ENCODE measurements at regions not wholly inside any gene's neighbourhood (a gene's known extent, or its start where the extent isn't known, plus 50 kb on each side); places are given as distances from the start of the nearest gene placed in this dataset.
"Not testable (repeated sequence)": the region's sequence is repeated elsewhere in the genome, so short reads cannot be mapped to it uniquely, and the experiment has no call there.

DNA sequence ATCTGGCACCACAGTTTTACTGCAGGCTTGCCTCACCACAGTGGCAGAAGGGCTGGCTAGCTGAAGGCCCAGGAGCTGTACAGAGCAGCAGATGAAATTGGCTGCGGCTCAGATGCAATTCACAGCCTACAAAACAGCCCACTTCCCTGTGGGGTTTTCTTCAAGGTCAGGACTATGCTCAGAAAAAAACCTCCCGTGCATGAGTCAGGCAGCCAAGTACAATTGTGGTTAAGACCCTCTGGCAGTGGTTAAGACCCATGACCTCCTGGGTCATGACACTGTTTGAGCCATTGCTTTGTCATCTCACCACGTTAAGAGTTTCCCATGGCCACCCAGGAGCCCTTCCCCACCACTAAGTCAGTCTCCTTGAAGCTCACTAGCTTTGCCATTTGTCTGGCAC is 276.3 kb downstream of the HNRNPD start:
- DNase-seq (ENCODE audit: low spot score) = no peak

DNA sequence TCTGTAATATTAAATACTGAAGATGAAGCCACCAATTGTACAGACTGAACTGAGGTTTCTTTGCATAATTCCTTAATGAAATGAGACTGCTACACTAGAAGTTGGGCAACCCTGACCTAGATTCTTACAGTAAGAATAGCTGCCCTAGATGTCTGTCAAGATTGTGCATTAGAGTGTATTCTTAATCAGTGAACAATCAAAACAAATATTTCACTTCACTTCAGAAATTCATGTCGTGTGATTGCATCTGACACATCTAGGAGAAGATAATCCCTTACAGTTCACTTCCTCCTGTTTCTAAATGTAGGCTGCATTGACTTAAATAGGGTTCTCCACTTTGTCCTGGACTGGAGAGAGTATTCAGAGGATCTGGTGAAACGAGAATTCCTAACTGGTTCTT is 283.1 kb downstream of the HNRNPD start:
- DNase-seq (ENCODE audit: low spot score) = no peak

DNA sequence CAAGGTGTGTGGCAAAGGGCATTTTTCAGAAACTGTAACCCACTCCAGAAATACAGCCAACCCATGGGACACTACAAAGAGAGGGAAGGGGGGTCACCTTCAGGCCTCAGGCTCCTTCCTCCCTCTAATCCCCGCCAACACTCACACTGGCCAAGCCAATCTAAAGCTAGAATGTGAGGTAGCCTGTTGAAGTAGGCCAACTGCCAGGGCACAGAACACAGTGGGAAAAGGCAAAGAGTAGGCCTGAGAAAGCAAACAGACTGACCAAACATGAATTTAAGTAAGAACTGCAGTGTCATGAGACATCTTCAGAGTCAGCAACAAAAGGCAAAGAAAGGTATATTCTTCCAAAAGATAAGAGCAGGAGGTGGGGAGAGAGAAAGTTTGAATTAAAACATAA is 289.0 kb downstream of the HNRNPD start:
- DNase-seq (ENCODE audit: low spot score) = no peak

DNA sequence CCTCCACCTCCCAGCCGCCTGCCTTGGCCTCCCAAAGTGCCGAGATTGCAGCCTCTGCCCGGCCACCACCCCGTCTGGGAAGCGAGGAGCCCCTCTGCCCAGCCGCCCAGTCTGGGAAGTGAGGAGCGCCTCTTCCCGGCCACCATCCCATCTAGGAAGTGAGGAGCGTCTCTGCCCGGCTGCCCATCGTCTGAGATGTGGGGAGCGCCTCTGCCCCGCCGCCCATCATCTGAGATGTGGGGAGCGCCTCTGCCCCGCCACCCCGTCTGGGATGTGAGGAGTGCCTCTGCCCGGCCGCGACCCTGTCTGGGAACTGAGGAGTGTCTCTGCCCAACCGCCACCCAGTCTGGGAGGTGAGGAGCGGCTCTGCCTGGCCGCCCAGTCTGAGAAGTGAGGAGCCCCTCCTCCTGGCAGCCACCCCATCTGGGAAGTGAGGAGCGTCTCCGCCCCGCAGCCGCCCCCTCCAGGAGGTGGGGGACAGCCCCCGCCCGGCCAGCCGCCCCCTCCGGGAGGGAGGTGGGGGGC is 296.3 kb downstream of the HNRNPD start:
- DNase-seq (ENCODE audit: low spot score) = not testable (repeated sequence)

DNA sequence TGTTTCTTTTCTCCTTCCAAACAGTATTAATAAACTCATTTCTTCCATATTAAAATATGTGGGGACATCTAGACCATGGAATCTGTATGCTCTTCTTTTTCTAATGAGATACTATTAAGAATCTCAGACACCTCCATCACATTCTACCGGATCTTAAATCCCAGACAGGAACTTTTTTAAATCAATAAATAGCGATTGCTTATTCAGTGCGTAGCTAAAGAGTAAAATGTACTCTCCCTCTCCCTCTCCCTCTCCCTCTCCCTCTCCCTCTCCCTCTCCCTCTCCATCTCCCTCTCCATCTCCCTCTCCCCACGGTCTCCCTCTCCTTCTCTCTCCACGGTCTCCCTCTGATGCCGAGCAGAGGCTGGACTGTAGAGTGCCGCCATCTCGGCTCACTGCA is 297.0 kb downstream of the HNRNPD start:
- no peak for DNase-seq (ENCODE audit: low spot score)

DNA sequence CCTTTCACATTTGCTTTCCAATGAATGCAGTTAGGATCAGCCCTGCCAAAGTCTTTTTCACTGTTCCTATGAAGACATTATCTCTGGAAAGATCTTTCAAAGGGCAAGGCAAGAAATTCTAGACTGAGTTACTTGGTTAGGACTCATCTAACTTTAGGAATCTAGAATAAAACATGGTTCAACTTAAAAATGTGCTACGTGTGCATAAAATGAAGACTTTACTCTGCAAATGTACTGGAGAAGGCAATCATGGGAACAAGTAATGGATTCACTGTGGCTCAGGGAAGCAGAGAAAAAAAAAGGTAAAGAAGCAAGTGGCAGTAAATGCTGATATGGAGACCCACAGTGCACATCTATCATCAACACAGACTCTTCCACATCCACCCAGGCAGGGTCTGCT is 297.4 kb downstream of the HNRNPD start:
- DNase-seq (ENCODE audit: low spot score) = no peak

DNA sequence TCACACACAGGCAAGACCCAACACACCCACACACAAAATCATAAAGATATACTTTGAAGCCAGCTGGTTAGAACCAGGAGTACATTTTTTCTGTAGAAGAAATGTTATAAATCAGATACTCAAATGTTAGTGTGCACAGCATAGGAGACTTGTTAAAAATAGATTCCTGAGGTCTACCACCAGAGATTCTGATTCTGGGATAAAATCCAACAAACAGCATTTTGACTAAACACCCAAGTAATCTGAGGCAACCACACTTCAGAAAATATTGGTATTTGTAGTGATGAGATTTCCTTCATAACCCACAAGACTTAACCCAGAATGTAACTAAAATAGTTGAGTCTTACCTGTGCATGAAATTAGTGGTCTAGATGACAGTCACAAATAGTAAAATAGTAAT is 301.8 kb downstream of the HNRNPD start:
- DNase-seq (ENCODE audit: low spot score) = no peak

DNA sequence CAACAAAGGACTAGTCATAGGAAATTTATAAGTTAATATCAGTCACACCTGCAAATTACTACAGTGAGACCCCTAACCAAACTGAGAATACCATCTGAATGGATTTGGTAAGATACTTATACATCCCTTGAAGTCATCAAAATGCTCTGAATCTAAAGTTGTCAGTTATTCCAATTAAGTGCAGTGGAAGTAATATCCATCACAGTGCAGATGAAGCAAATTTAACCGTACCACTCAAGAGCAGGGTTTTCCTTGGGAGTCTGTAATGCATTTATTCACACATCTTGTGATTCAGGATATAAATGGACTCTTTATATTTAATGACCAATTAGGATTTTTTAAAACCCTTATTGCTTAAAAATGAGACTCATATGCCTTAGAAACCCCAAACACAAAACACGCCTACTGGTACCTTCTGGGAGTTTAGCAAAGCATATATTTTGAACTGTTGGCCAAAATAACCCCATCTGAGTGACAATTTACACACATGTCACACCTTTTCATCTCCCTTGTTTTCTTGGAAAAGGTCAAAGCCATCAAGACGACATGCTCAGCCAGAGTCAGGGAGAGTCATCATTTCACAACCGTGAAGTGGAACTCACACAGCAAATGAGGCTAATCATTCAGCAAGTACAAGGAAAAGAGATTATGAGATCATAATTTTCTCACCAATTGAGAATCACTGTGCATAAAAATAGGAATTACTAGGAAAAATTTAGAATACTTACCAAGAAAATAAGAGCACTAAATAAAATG is 303.7 kb downstream of the HNRNPD start:
- no peak for DNase-seq (ENCODE audit: low spot score)

DNA sequence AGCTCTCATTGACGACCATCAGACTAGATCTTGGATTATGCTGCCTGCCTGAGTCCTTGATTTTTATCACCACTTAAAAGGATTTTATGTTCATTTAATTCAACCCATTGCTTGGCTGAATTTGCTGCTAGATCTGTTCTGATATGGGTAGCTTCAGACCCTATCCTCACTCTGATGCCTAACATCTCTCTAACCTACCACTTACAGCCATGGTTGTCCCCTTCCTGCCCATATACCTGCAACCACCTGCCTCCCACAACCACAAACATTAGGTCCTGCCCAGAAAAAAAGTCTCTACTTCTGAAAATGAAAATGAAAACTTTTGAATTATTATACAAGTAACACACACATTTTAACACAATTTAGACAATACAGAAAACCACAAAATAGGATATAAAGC is 310.8 kb downstream of the HNRNPD start:
- DNase-seq (ENCODE audit: low spot score) = no peak

DNA sequence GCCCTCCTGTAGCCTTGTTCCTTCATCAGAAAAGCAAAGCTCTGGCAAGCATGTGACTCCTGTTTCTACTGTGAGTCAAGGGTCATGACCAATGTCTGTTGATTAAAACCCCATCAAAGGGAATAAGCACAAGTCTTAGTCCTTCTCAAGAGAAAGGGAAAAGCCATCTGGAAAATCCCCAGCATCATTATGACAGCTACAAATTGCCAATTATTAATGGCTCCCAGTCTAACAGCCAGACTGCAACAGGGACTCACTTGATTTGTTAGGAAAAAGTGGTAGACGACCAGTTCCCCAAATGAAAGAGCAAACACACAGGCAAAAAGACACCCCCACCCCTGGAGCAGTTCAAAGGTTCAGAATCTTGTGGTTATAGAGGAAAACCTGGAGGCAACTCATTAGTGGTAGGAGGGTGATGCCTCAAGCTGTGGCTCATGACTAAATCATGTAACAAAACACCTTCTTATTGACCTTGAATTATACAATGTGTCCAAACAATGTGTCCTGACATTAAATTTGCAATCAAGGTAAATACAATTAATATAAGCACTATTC is 315.7 kb downstream of the HNRNPD start:
- no peak for DNase-seq (ENCODE audit: low spot score)

DNA sequence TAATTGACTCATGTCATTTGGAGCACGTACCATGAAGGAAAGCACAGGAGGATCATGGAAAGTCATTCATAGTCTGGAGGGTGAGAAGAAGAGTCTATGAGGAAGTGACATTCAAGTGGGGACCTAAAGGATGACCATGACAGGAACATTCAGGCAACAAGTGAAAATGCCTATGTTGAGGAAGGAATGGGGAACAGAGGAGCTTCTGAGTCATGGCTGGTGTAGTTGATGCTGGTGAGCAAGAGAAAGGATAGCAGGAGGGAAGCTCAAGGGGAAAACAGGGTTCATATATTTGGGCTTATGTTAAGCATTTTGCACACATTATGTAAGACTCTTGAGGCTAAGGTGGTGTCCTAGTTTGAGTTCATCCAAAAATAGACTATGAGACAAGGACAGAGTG is 318.6 kb downstream of the HNRNPD start:
- DNase-seq (ENCODE audit: low spot score) = no peak

DNA sequence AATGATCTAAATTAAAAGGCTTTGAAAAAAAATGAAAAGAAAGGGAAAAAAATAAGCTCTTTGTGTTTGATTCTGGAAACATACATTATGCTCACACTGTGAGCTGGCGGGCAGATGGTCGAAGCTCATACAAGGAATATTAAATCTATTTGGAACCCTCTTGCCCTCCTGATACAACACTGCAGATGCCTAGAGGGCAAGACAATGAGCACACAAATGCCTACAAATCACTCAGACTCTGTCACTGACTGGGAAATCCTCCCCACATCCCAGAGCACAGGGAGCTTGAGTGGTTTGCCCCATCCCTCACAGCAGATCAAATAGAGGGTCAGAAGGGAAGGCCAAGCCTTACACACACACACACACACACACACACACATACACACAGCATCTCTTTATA is 320.4 kb downstream of the HNRNPD start:
- DNase-seq (ENCODE audit: low spot score) = no peak

DNA sequence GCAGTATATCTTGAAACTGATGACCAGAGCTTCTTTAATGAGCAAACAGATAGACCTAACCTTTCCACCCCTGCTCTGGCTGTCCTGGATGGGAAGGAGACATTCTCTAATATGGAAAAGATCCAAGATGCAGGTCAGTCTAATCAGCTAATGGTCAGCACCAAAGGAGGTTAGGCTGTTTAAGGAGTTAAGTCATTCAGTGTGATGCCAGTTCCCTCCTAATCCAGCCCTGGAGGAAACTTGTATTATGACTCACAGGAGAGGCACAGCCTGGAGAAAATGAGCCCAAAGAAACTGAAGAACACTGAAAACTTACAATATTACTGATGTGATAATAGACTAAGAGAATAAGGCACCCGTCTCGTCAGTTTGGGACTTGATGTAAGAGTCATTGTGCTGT is 323.0 kb downstream of the HNRNPD start:
- no peak for DNase-seq (ENCODE audit: low spot score)

DNA sequence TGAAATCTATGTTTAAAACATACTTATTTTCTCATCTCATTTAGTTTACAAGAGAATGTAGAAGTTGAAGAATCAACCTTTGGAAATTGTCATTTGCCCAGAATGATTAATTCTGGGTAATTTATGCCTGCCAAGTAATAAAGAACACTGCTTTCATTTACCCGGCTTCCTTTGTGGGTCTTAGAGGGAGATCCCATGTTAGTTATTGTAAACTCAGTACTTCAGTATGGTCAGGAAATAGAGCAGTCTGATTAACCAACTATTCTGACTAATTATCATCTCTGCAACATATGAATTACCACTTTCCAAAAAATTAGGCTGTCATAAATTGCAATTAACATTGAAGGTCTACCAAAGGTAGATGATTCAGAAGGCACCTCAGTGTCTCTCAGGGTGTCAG is 324.5 kb downstream of the HNRNPD start:
- DNase-seq (ENCODE audit: low spot score) = no peak

DNA sequence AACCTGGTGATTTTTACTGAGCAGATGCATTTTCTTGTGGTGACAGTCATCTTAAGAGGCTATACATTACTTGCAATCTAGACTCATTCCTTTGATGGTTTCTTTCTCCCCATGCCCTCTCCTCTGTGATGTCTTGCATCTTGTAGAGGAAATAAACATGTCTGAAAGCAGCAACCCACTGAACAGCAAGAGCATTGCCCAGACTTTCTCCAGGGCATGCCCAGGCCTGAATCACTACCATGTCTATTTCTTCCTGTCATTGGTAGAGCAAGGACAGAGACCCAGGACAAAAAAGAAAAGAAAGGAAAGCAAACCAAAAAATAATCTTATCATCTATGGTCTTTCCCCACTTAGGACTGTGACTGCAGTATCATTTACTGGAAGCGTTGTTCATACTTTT is 326.1 kb downstream of the HNRNPD start:
- DNase-seq (ENCODE audit: low spot score) = no peak

DNA sequence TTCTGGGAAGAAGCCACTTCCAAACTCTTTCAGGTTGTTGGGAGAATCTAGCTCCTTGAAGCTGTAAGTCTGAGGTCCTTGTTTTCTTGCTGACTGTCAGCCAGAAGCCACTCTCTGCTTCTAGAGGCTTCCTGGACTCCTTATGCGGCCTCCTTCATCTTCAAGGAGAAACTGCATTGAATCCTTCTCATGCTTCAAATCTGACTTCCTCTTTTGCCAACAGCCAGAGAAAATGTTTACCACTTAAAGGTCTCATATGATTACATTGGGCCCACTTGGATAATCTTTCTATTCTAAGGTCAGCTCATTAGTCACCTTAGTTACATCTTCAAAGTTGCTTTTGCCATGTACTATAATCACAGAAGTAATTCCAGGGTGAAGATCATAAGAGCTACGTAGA is 327.0 kb downstream of the HNRNPD start:
- DNase-seq (ENCODE audit: low spot score) = no peak

DNA sequence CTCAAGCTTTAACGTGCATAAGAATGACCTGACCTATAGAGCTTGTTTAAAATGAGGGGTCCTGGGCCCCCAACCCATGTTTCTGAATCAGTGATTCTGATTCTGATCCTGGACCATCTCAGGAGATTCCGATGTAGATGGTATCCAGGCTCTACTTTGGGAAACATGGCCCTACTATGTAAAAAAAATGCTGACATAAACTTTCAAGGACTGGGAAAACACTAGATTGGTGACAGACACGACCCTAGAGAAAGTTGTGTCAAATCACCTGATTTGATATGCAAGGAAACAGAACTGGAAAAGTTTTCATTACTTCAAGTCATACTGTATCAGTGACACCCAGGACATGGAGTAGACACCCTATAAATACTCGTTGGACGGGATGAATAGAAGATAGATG is 328.5 kb downstream of the HNRNPD start:
- DNase-seq (ENCODE audit: low spot score) = no peak

DNA sequence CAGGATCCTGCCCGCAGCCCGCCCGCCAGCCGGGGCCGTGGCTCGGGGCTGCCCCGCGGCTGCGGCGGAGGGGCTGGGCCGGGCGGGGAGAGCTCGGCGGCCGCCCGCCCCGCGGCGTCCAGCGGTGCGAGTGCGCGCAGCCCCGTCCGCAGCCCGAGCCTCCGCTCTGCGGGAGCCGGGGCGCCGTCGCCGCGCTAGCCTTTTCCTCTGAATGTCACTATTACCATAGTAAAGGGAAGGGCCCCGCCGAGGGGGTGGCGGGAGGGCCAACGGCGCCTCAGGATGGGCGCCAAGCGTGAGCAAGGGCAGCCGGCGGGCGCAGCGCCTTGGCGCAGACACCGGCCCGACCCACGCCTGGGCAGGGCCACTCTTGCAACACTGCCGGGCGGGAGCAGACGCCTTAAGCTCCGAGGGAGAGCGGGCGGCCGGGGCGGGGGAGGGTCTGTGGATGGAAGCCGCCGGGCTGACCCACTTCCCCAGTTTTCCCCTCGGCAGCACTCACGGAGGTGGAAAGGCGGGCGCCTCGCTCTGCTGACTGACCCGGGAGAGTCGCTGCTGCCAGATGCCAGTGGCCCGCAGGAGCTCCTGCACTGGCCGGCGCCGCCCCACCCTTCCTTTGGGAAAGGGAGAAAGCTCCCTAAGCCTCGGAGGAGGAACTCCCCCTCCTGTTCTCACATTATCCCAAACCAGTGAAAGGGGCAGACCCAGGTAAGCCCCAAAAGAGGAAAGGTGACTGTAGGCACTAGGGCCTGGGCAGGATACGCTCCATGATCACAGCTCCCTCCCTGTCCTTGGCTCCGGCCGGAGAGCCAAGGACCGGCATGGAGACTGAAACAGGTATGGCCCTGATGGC is 329.4 kb downstream of the HNRNPD start:
- DNase-seq (ENCODE audit: low spot score) = peak; percentile 91

DNA sequence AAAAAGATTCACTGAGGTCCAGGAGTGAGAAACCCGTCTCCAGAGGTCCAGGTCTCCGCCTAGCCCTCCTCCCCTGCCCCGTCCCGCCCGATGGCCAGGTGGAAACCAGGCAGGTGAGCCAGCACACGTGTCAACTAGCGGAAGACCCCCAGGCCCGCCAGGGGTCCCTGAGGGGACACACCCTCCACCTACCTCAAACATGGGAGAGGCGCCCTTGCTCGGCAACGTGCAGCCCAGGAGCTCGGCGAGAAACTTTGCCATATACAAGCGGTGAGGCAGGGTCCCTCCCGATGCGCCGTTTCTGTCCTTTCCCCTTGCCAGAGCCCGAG is 330.0 kb downstream of the HNRNPD start:
- DNase-seq (ENCODE audit: low spot score) = no peak

DNA sequence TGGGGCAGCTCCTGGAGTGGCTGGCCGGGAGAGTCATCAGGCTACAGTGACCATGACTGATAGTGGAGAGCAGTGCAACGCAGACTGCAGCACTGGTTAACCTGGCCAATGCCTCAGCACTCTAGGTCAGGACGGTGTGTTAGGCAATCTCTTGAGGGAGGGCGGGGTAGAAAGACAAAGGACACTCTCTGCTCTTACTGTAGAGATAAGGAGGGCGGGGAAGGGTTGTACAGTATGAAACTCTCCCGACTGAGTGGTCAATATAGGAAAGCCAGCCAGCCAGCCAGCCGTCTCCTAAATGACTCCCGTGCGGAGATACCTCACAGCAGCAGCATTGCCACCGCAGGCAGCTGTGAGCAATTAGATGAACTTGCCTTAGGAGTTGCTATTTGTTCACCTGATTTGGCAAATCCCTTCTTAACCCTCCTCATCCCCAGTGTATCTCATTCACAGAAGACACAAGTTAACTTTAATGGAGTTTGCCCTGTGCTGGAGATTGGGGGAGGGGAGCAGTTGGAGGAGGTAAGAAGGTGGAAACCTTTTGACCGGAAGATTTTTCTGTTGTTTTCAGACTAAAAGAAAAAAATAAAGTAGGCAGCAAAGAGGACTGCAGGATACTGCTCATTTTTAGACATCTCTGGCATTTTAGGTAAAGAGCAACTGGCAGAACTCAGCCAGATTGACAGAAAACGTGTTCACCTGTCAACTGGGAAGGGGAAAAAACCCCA is 330.5 kb downstream of the HNRNPD start:
- DNase-seq (ENCODE audit: low spot score) = no peak

DNA sequence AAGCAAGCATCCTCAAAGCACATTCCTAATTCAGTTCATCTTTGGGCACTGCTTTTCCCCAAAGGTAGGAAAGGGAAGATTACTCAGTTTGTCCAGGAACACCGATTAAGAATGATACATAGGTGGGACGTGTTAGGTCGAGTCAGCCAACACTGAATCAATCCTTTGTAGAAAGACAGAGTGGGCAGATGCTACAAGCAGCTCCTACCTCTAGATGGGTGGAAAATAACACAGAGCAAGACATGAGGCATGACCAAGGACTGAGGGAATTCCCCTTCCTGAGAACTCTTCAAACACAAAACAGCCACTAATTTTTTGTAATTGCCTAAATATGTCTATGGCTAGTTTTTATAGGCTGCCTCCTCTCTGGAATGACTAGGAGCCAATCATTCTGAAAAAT is 331.7 kb downstream of the HNRNPD start:
- no peak for DNase-seq (ENCODE audit: low spot score)

DNA sequence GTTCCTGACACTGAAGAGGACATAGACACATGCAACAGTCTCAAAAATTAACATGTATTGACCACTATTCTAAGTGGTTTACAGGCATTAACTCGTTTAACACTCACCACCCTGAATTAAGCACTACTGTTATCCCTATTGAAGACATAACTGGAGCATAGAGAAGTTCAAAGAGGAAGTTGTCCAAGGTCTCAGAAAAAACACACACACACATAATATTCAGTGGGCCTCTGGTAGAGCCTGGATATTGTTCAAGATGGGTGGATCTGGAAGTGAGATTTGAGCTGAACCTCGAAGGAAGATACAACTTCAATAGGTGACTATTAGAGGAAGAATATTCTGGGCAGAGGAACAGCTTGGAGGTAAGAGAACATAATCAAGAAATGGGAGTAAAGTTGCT is 334.9 kb downstream of the HNRNPD start:
- no peak for DNase-seq (ENCODE audit: low spot score)

All from mesenteric fat pad (tissue), 1 donor.